CD4-positive, alpha-beta T cell treated with Interleukin-6 at 100 ng/mL for 8 hours (primary cell): ENCODE measurements at regions not wholly inside any gene's neighbourhood (a gene's known extent, or its start where the extent isn't known, plus 50 kb on each side); places are given as distances from the start of the nearest gene placed in this dataset.

Experiments used
- DNase-seq: peaks from one replicate; pipeline ENCODE4 v3.0.0-alpha.2; 2020; ENCODE audit warnings: mixed read lengths, low spot score

GRCh38 chr4:140212194-140212593 is 58.2 kb upstream of the MAML3 start:
- DNase-seq, result no peak

GRCh38 chr4:140211693-140212092 is 57.7 kb upstream of the MAML3 start:
- no peak for DNase-seq

GRCh38 chr4:140211161-140211560 is 57.2 kb upstream of the MAML3 start:
- no peak for DNase-seq

GRCh38 chr4:140208921-140209320 is 54.9 kb upstream of the MAML3 start:
- no peak for DNase-seq
